HEK293T (cell line): ENCODE measurements at regions not wholly inside any gene's neighbourhood (a gene's known extent, or its start where the extent isn't known, plus 50 kb on each side); places are given as distances from the start of the nearest gene placed in this dataset.

Experiments
- ARNT ChIP-seq: fragments of 450-650 bp; IDR thresholded peaks from 2 replicates; pipeline ENCODE4 v1.6.1; 2017; ENCODE audit warnings: mild to moderate bottlenecking
- BHLHE40 ChIP-seq: fragments of 450-650 bp; IDR thresholded peaks from 2 replicates; pipeline ENCODE4 v1.6.1; 2016; ENCODE audit warnings: mild to moderate bottlenecking, moderate library complexity, borderline replicate concordance
- CTBP1 ChIP-seq: fragments of 450-650 bp; IDR thresholded peaks from 2 replicates; pipeline ENCODE4 v1.6.1; 2016; ENCODE audit warnings: borderline replicate concordance
- FOXA1 ChIP-seq: fragments of 450-650 bp; IDR thresholded peaks from 2 replicates; pipeline ENCODE4 v1.6.1; 2016; ENCODE audit warnings: mild to moderate bottlenecking
- FOXK2 ChIP-seq: fragments of 450-650 bp; IDR thresholded peaks from 2 replicates; pipeline ENCODE4 v1.6.1; 2016; ENCODE audit warnings: mild to moderate bottlenecking
- FOXM1 ChIP-seq: fragments of 450-650 bp; IDR thresholded peaks from 2 replicates; pipeline ENCODE4 v1.6.1; 2017; ENCODE audit warnings: mild to moderate bottlenecking, borderline replicate concordance
- L3MBTL2 ChIP-seq: fragments of 450-650 bp; conservative IDR thresholded peaks from 2 replicates; pipeline ENCODE4 v1.6.1; 2016; ENCODE audit warnings: mild to moderate bottlenecking
- LEF1 ChIP-seq: fragments of 450-650 bp; IDR thresholded peaks from 2 replicates; pipeline ENCODE4 v1.6.1; 2017; ENCODE audit warnings: mild to moderate bottlenecking, borderline replicate concordance
- PKNOX1 ChIP-seq: fragments of 450-650 bp; IDR thresholded peaks from 2 replicates; pipeline ENCODE4 v1.6.1; 2016
- SP1 ChIP-seq: fragments of 450-650 bp; IDR thresholded peaks from 2 replicates; pipeline ENCODE4 v1.6.1; 2017
- SUZ12 ChIP-seq: fragments of 450-650 bp; IDR thresholded peaks from 2 replicates; pipeline ENCODE4 v1.6.1; 2016; ENCODE audit warnings: mild to moderate bottlenecking
- TARDBP ChIP-seq: fragments of 450-650 bp; IDR thresholded peaks from 2 replicates; pipeline ENCODE4 v1.6.1; 2016
- ZNF384 ChIP-seq: fragments of 450-650 bp; IDR thresholded peaks from 2 replicates; pipeline ENCODE4 v1.6.1; 2016

GRCh38 chr13:33508060-33508459, 222.5 kb upstream of the STARD13 start:
- TF ChIP-seq ZNF384: no peak
- TF ChIP-seq SUZ12: no peak
- TF ChIP-seq L3MBTL2: no peak
- no peak for TF ChIP-seq FOXK2
- TF ChIP-seq LEF1: no peak
- TF ChIP-seq ARNT: no peak
- TF ChIP-seq SP1: no peak
- no peak for TF ChIP-seq TARDBP
- TF ChIP-seq FOXM1: no peak
- TF ChIP-seq BHLHE40: no peak
- no peak for TF ChIP-seq PKNOX1
- no peak for TF ChIP-seq CTBP1
- TF ChIP-seq FOXA1: no peak
